MG63 (cell line): ENCODE measurements at regions not wholly inside any gene's neighbourhood (a gene's known extent, or its start where the extent isn't known, plus 50 kb on each side); places are given as distances from the start of the nearest gene placed in this dataset.

ENCODE experiments used
- DNase-seq: peaks from one replicate; pipeline ENCODE4 v3.0.0-alpha.2; 2020
- H3K27me3 ChIP-seq: fragments of 250-450 bp; sonication (Bioruptor Pico); 2 replicates; pipeline ENCODE4 v1.5.1; 2020; ENCODE audit warnings: mild to moderate bottlenecking, moderate library complexity
- H3K36me3 ChIP-seq: fragments of 250-450 bp; sonication (Bioruptor Pico); 2 replicates; pipeline ENCODE4 v1.5.1; 2020; ENCODE audit warnings: mild to moderate bottlenecking, moderate library complexity
- H3K4me3 ChIP-seq: fragments of 250-450 bp; sonication (Bioruptor Pico); 2 replicates; pipeline ENCODE4 v1.5.1; 2020; ENCODE audit warnings: mild to moderate bottlenecking, moderate library complexity
- H3K9me3 ChIP-seq: fragments of 250-450 bp; sonication (Bioruptor Pico); 2 replicates; pipeline ENCODE4 v1.5.1; 2020; ENCODE audit warnings: mild to moderate bottlenecking, moderate library complexity

- Histone ChIP-seq H3K27me3 (no peaks in the 10 kb centered on the region), H3K4me3 (no peak overlapping the region), H3K9me3 (no peaks in the 10 kb centered on the region), H3K36me3 (no peaks in the 10 kb centered on the region)
- DNase-seq = no peak
Measured at GRCh38 chr5:77885519-77885918, 109.4 kb upstream of the TBCA start.

GRCh38 chr5:77882670-77883257 is 106.6 kb upstream of the TBCA start:
- Histone ChIP-seq H3K4me3 (no peak overlapping the region), H3K36me3 (no peaks in the 10 kb centered on the region), H3K27me3 (no peaks in the 10 kb centered on the region), H3K9me3 (no peaks in the 10 kb centered on the region)
- DNase-seq = no peak

DNA sequence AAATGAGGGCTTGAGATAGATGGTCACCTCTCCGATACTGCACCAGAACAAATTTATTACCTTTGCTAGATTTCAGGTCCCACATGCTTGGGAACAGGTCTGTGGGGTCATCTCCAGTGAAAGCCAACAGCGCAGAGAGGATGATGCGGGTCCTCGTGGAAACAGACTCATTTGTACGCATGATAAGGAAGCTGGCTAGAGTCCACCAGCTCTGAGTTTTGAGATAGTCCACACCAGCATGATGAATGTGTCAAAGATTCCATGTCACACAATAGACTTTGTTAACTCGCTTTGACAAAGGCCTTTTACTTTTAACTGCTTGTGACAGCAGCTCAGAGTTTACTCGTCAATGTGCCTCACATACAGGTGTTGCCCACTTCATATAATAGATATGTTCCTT is 105.4 kb upstream of the TBCA start:
- H3K4me3 ChIP-seq = no peak overlapping the region
- H3K27me3 ChIP-seq = no peaks in the 10 kb centered on the region
- DNase-seq = no peak
- H3K36me3 ChIP-seq = no peaks in the 10 kb centered on the region
- H3K9me3 ChIP-seq = no peaks in the 10 kb centered on the region

DNA sequence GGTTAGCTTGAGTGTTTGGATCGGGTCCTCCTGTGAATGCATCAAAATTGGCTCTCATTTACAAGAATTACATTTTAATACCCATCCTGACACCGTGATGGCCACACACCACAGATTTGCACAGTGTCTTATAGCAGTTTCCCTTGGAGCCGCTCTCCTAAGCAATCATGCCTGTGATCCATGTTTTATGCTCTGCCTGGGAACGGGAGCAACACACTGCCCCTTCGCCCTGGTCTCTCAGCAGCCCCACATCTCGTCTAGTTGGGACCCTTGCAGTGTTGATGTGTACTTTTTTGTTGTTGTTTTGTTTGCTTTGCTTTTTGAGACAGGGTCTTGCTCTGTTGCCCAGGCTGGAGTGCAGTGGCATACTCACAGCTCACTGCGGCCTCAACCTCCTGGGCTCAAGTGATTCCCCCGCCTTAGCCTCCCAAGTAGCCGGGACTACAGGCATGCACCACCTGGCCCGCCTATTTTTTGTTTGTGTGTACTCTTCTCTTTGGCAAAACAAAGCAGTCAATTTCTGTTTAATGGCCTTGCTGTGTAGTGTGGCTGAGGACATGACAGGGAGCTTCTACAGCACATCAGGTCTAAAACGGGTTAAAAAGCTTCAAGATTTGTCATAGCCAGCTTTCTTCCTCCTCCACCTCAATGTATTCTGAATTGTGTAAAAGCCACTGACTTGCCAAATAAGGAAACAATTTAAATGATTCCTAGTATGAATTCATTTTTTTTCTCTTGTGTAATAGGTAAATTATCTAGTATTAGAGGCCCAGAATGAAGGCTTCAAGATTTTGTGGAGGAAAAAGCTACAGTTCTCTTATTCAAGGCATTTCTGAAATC is 101.6 kb upstream of the TBCA start:
- no peaks in the 10 kb centered on the region for H3K36me3 ChIP-seq
- no peaks in the 10 kb centered on the region for H3K9me3 ChIP-seq
- H3K27me3 ChIP-seq = no peaks in the 10 kb centered on the region
- H3K4me3 ChIP-seq = no peak overlapping the region
- no peak for DNase-seq

DNA sequence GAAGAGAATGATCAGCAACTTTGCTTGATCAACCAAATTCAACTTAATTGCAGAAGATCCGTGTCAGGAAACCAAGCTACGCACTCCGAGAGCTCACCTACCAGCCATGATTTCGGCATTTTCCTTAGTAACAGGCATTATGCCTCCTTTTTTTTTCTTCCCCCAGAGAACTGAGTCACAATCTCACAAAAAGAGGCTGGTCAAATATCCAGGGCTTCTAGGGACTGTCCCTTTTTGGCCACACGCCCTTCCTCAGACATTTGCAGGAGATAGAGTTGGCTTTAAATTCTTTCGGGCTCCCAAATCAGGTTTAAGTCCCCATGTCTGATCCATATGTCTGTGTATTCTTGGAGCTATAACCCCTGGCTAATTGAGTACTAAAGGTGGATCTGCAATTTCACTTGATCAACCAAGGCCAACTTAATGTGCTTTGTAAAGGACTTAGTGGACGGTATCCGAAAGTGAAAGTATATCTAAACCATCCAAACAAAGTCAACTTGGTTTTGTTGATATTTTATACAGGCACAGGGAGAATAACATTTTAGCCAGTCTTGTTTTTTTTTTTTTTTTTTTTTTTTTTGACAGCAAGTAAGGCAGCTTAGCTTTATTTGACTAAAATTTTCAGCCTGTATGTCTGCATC is 100.8 kb upstream of the TBCA start:
- no peaks in the 10 kb centered on the region for H3K27me3 ChIP-seq
- DNase-seq = no peak
- no peaks in the 10 kb centered on the region for H3K36me3 ChIP-seq
- H3K4me3 ChIP-seq = no peak overlapping the region
- H3K9me3 ChIP-seq = no peaks in the 10 kb centered on the region

- H3K36me3 ChIP-seq = no peaks in the 10 kb centered on the region
- H3K9me3 ChIP-seq = no peaks in the 10 kb centered on the region
- H3K4me3 ChIP-seq = no peak overlapping the region
- no peaks in the 10 kb centered on the region for H3K27me3 ChIP-seq
- DNase-seq = no peak
Measured at GRCh38 chr5:77876316-77876715, 100.2 kb upstream of the TBCA start.

GRCh38 chr5:77874691-77875090 is 98.6 kb upstream of the TBCA start:
- Histone ChIP-seq H3K9me3 (no peaks in the 10 kb centered on the region), H3K4me3 (no peak overlapping the region), H3K36me3 (no peaks in the 10 kb centered on the region), H3K27me3 (no peaks in the 10 kb centered on the region)
- DNase-seq = no peak

DNA sequence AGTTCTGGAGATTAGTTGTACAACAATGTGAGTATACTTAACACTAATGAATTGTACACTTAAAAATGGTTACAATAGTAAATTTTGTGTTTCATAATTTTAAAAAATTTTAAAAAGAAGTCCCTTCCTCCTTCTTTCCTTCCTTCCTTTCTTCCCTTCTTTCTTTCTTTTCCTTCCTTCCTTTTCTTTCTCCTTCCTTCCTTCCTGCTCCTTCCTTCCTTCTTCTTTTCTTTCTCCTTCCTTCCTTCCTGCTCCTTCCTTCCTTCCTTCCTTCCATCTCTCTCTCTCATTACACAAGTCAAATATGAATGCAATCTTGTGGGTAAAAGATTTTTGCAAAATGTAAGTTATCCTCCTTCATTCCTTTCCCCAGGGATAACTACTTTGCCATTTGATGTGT is 97.1 kb upstream of the TBCA start:
- H3K9me3 ChIP-seq = no peaks in the 10 kb centered on the region
- H3K36me3 ChIP-seq = no peaks in the 10 kb centered on the region
- no peak overlapping the region for H3K4me3 ChIP-seq
- DNase-seq = no peak
- H3K27me3 ChIP-seq = no peaks in the 10 kb centered on the region

- no peaks in the 10 kb centered on the region for H3K36me3 ChIP-seq
- no peaks in the 10 kb centered on the region for H3K27me3 ChIP-seq
- H3K4me3 ChIP-seq = no peak overlapping the region
- no peak for DNase-seq
- no peaks in the 10 kb centered on the region for H3K9me3 ChIP-seq
Measured at GRCh38 chr5:77871946-77872345, 95.8 kb upstream of the TBCA start.

GRCh38 chr5:77871016-77871415 is 94.9 kb upstream of the TBCA start:
- Histone ChIP-seq H3K36me3 (no peaks in the 10 kb centered on the region), H3K4me3 (no peak overlapping the region), H3K9me3 (no peaks in the 10 kb centered on the region), H3K27me3 (no peaks in the 10 kb centered on the region)
- no peak for DNase-seq

DNA sequence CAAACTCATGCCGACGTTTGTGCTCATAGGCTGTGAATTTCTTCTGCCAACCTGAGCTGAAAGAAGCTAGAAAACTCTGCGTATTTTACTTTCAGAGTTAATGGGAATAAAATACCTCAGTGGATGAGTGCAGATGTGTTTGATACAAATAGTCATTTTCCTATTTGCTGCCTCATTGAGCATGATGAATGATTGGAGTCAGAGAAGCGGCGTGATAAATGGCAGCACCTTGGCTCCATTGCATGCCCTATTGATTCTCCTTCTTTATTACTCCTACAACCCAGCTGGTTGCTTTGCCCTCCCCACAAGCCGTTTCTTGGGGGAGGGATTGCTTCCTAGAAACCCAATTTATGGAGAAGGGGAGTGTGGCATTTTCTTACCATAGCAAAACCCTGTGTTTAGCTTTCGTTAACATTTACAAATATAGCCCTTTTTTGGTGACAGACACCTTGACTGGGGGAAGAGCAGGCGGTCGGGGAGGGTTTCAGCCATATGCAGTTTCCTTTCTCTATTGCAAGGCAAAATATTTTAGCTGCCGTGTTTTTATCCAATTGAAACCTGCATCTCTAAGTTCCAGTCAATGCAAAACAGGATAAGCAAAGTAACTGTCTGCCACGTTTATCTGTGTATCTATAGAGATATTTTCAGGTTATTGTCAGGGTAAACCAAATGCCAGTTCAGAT is 93.1 kb upstream of the TBCA start:
- H3K36me3 ChIP-seq = no peaks in the 10 kb centered on the region
- H3K27me3 ChIP-seq = no peaks in the 10 kb centered on the region
- H3K4me3 ChIP-seq = no peak overlapping the region
- no peaks in the 10 kb centered on the region for H3K9me3 ChIP-seq
- no peak for DNase-seq

GRCh38 chr5:77867914-77868313 is 91.8 kb upstream of the TBCA start:
- Histone ChIP-seq H3K4me3 (no peak overlapping the region), H3K36me3 (no peaks in the 10 kb centered on the region), H3K27me3 (no peaks in the 10 kb centered on the region), H3K9me3 (no peaks in the 10 kb centered on the region)
- no peak for DNase-seq

DNA sequence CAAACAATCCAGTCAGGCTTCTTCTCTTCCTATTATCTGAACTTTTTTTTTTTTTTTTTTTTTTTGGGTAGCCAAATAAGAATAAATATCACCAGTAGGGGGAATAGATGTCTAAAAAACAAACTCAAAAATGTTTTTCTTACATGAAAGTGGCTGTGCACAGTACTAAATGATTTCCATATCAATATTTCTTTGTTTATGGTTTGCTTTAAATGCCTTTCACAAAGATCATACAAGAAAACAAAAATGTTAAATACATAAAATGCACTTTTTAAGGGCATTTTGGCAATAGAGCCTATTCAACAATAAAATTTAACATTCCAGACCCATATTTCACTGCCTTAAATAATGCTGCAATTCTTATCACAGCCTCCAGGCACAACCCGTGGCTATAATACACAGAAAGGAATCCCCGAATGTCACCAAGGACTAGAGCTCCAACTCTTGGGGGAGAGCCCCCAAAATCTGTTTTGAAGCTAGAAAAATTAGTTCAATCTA is 91.1 kb upstream of the TBCA start:
- no peak for DNase-seq
- H3K27me3 ChIP-seq = no peaks in the 10 kb centered on the region
- no peaks in the 10 kb centered on the region for H3K9me3 ChIP-seq
- no peak overlapping the region for H3K4me3 ChIP-seq
- no peaks in the 10 kb centered on the region for H3K36me3 ChIP-seq

- no peaks in the 10 kb centered on the region for H3K36me3 ChIP-seq
- H3K27me3 ChIP-seq = no peaks in the 10 kb centered on the region
- DNase-seq = no peak
- no peaks in the 10 kb centered on the region for H3K9me3 ChIP-seq
- H3K4me3 ChIP-seq = no peak overlapping the region
Measured at GRCh38 chr5:77866198-77866597, 90.1 kb upstream of the TBCA start.

DNA sequence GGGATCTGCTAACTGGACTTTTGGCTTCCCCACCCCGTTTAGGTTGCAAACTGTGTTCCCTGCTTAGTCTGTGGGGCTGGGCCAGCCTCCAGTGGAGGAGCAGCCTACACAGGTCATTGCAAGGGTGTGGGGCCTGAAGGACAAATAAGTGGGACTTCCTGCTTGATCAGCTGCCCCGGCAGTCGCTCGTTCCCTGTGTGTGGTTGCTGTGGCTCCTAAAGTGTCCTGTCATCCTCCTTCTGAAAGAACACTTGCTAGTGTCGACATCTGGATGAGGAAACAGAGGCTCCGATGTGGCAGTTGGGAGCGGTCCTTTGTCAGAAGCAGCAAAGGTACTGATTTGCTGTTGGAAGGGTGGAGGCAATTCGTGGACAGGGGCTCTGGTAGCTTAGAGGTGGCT is 88.9 kb upstream of the TBCA start:
- Histone ChIP-seq H3K9me3 (no peaks in the 10 kb centered on the region), H3K36me3 (no peaks in the 10 kb centered on the region), H3K4me3 (no peak overlapping the region), H3K27me3 (no peaks in the 10 kb centered on the region)
- no peak for DNase-seq

DNA sequence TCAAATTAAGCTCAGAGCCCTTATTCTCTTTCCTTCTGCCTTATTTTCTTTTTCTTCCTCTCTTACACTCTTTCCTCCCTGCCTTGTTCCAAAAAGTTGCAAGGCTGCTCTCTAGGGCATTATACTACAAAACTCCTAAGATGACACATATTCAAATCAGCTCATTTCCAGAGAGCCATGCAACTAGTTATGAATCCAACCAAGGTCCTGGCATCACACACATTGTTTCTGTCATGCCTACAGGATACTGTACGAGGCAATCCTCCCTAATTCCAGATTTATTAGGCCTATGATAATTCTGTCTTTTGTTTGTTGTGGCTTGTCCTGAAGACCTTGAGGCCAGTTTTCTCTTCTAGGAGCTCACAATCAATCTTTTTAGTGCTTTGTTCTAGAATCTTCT is 87.0 kb upstream of the TBCA start:
- no peaks in the 10 kb centered on the region for H3K9me3 ChIP-seq
- DNase-seq = no peak
- H3K4me3 ChIP-seq = no peak overlapping the region
- H3K36me3 ChIP-seq = no peaks in the 10 kb centered on the region
- no peaks in the 10 kb centered on the region for H3K27me3 ChIP-seq

DNA sequence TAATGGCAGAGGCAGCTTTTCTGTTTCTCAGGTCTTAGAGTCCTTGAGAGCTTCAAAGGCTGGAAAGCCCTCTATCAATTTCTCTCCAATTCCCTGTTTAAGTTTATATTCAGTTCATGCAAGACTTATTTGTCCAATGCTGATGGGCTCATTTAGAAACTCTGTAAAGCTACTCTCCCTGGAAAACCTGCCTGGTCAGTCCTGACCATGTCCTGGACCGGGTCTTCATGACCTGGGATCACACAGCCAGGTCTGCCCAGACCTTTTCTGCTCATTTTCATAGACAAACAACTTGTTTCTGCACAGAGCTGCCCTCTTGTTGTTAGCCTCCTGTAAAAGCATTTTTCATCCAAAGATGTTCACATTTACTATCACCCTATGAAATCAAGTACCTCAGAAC is 85.4 kb upstream of the TBCA start:
- H3K9me3 ChIP-seq = no peaks in the 10 kb centered on the region
- no peaks in the 10 kb centered on the region for H3K36me3 ChIP-seq
- no peak overlapping the region for H3K4me3 ChIP-seq
- no peaks in the 10 kb centered on the region for H3K27me3 ChIP-seq
- DNase-seq = no peak
